NCI-H1092 (cell line): ENCODE measurements at regions not wholly inside any gene's neighbourhood (a gene's known extent, or its start where the extent isn't known, plus 50 kb on each side); places are given as distances from the start of the nearest gene placed in this dataset.
"Not testable (repeated sequence)": the region's sequence is repeated elsewhere in the genome, so short reads cannot be mapped to it uniquely, and the experiment has no call there.

Source experiments
- DNase-seq: peaks from one replicate; lab custom pipeline; 2025; lab: John Stamatoyannopoulos, UW

DNA sequence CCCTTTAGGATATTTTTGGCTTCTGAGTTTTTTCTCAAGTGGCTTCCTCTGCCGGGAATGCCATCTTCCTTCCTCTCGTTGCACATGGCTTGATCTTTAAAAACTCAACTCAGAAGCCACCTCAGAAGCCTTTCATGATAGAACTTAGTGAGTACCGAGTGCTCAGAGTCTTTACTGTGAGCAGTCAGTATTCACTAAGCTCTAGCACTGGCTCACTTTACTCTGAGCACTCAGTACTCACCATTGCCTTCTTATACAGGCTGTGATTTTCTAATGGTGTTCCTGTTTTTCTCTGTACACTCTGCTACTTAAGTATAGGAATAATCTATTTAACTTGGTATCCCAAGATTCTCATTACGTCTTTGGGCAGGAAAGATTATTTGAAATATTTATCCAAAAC, 116.2 kb downstream of the PFDN4 start:
- no peak for DNase-seq

DNA sequence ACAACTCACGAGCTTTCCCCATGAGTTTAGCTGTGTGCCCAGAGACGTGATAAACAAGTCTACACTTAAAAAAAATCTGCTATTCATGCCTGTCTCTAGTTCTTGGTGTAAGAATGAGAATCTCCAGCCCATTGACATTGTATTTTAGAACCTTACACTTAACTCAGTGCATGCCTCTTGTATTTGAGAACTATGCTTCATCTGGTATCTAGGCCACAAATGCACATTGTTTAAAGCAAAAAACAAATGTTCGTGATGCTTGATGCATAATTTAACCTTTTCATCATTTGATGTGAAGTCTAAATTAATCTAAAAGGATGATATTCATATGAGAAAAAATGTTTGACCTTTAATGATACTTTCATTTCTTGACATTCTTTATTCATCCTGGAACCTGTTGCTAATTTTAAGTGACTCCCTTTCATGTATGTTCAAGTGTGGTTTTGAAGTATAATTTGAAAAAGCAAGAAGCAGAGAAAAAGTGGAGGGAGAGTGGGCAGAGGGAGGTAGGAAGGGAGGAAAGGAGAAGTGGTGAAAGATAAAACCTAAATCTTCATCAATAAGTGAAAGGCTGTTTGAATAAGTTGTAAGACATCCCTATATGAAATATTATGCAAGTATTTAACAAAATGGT, 116.9 kb downstream of the PFDN4 start:
- no peak for DNase-seq

DNA sequence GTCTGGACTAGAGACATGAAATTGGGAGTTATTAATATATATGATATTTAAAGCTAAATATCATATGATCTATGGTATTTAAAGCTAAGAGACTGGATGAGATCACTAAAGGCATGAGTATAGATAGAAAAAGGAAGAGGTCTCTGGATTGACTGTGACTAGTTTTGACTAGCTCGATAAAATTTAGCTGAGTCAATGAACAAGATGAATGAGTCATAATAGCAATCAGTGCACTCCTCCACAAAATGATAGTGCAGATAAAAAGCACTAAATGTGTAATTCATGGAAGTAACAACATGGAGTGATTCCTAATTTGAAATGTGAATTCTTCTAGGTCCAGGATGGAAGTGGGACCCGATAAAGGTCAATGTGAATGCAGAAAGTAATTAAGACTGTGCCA, 127.4 kb downstream of the PFDN4 start:
- no peak for DNase-seq

DNA sequence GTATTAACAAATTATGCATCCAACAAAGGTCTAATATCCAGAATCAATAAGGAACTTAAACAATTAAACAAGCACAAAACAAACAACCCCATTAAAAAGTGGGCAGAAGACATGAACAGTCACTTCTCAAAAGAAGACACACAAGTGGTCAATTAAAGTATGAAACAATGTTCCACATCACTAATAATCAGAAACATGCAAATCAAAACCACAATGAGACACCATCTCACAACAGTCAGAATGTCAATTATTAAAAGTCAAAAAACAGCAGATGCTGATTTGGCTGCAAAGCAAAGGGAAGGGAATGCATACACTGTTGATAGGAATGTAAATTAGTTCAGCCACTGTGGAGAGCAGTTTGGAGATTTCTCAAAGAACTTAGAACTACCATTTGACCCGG, 129.3 kb downstream of the PFDN4 start:
- no peak for DNase-seq

DNA sequence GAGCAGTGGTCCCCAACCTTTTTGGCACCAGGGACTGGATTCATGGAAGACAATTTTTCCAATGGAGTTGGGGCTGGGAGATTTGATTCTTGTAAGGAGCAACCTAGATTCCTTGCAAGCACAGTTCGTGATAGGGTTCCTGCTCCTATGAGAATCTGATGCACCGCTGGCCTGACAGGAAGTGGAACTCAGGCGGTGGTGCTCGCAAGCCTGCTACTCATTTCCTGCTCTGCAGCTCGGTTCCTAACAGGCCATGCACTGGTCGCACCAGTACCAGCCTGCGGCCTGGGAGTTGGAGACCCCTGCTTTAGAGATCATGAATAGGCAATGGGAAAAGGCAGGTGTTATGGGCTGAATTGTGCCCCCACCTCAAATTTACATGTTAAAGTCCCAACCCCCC, 131.2 kb downstream of the PFDN4 start:
- no peak for DNase-seq

DNA sequence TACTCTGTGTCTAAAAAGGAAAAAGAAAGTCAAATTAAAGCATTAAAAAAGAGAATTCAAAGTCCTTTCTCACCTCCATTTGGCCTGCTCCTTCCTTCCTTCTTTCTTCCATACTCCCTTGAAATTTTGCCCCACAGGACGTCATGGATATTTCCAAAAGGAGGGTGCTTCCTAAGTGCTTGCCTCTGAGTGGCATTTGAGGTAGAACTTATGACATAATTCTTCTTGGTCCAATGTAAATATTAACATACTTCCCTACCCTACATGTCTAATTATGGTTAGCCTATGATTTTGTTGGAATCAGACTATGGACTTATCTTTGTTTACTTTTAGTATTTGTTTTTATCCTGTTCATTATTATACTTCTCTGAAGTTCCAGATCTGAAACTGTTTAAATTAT, 132.3 kb downstream of the PFDN4 start:
- no peak for DNase-seq

DNA sequence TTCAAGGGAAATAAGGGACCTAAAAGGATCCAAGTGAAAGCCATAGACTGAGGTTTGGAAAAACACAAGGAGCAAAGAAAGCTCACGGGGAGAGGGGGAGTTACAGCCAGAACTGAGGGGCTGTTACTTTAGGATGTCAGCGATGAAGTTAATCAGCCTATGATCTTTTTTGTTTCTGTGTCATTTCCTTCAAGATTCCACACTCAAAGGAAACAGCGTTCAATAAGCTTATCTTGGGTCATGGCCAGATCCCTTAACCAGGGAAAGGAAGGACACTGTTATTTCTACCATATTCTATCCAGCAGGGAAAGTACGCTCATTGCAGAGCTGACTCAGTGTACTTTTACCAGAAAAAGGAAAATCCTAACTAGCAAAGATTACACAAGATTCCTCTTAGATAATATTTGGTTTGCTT, 132.8 kb downstream of the PFDN4 start:
- DNase-seq = no peak

DNA sequence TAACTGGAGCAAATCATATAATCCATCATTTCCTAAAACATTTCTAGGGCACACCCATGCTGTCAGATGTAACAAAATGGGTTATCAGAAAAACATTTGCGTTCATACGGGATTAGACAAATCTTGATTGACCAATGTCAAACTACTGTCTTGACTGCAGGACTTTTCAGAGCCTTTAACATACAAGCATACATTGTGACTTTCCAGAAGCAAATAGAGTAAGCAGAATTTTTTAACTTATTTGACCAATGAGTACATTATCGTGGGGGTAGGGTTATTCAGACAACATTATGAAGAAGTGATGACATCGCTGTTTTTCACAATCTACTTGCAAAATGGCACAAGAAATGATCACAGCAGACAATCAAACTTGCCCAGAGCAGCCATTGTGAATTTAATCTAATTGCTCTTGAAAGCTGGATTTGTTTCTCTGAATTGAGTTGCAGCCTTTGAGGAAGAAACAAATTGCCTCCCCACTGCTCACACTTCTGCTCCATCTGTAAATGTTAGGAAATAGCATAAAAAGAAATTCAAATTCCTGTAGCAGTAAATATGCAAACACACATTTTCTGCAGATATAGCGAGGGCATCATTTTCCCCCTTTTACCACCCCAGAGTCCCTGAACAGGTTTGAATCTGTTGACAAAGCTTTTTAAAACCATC, 133.0 kb upstream of the DOK5 start:
- no peak for DNase-seq

DNA sequence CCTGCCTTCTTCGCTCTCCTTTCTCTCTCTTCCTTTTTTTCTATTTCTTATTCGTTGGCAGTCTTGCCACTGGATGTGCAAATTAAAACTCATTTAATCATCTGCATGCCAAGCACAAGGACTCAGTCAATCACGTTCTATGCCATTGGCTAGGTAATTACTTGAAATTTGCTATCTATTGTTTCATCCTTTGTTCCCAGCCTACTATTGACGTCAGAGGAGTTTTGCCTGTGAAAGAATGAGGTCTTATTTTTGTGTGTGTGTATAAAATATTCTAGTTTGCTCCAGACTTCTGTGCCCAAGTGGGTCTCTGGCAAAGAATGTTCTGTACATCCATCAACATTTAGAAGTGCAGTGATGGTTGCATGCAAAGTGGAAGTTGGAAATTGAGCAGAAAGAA, 132.3 kb upstream of the DOK5 start:
- DNase-seq = no peak

DNA sequence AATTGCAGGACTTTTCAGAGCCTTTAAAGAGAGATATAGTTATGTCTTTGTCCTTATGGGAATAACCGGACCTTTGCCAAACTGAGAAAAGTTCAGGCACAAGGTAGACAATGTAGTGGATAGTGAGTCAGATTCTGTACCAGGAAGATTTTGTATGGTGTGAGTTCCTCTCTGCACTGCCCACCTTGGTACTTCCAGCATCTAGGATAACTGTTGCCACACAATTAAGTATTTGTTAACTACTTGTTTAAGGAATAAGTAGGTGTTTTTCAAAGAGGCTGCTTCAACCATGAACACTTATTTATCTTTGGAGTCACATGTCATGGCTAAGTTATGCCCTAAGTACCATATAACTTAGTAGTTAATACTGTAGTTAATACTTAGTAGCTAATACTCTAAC, 131.8 kb upstream of the DOK5 start:
- no peak for DNase-seq

DNA sequence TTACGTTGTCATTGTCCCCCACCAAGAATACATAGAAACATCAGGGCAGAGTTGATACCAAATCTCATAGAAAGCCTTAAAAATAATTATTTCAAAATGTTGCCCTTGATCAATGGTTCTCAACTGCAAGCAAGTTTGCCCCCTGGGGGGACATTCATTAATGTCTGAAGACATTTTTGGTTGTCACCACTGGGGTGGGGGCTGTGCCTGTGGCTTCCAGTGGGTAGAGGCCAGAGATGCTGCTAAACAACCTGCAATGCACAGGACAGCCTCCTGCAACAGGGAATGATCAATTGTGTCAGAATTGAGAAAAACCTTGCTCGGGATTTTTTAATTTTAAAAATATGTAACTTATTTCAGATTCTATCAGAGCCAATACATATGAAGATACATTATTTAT, 130.6 kb upstream of the DOK5 start:
- DNase-seq = no peak

DNA sequence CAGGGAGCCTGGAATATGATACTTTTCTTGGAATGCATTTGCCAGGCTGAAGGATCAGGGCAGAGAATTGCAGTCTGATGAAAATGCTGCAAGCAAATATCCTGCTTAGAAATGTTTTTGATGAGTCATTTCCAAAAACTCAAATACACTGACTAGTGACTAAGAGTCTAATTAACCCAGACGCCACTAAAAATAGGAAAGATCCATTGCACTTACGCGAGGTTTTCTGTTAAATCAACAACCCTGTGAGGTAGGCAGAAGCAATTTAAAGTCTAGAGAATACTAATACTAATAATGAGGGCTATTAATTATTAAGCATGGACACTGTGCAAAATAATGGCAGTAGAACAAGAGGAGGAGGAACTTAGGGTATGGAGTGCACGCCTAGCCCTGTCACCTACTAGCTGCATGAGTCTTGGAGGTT, 130.1 kb upstream of the DOK5 start:
- no peak for DNase-seq

DNA sequence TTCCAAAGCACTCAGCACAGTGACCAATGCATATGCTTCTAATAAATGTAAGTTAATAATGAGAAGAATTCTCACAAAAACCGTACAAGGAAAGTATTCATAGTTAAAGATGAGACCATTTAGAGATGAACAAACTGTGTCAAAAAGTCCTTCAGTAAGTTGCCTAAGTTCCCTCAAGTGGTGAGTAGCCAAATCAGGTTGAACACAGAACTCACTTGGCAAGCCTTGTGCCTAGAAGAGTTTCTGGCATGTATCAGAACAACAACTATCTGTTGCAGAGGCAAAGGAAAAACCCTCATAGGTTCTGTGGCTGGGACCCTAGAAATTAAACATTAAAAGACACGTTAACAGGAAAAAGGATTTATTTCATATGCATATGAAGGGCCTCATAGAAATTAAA, 129.6 kb upstream of the DOK5 start:
- no peak for DNase-seq

DNA sequence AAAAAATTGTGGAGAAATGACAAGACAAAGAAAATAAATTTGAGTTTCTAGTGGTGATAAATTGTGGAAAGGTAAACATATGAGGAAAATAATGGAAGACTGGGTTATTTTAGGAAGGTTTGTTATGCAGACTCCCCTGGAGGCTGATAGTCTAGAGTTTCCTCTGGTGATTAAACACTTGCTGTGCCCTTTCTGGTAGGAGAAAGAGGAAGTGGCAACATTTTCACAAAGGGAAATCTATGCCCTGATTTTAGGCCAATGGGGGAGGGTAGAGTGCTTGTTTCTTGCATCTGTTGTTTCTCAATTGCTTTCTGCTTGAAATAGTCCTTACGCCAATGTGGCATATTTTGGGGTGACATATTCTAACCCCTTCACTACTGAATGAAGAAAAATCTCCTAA, 129.1 kb upstream of the DOK5 start:
- DNase-seq = no peak

DNA sequence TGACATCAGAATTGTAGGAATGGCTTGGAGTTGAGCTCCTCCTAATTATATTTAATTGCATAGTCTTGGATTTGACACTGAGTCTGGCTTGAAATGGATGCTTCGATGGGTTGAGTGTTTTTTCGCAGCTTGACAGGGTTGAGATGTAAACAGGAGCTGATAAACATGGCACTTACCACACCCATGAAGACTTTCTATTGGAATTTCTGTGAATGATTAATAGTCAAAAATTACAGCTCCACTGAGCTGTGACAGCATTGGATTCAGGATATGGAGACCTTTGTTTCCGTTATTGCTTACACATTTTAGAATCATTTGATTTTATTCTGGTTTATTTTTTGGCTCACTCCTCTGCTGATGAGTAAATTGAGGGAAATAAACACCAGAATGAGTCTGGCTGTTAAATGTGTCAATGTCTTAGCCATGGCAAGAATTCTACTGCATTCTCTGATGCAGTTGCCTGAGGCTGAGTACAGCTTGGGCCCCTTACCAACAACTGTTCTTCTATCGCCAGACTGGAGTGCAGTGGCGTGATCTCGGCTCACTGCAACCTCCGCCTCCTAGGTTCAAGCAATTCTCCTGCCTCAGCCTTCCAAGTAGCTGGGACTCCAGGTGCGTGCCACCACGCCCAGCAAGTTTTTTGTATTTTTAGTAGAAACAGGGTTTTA, 128.1 kb upstream of the DOK5 start:
- no peak for DNase-seq

DNA sequence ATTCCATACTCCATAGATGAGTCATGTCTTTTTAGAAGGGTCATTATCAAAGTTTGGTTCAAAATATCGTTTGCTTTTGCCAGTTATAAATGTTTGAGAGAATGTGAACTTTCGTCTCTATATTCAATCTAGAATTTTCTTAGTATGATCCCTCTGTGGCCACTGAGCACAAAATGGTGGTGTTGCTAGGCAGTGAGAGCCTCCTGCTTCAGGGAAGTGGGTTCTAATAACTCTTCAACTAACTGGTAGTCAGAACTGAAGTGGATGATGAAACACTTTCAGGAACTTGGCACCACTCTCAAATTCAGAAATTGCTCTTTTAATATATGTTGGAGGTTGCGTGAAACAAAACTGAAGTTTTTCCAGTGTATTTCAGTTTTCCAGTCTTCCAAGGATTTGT, 125.0 kb upstream of the DOK5 start:
- DNase-seq = no peak

DNA sequence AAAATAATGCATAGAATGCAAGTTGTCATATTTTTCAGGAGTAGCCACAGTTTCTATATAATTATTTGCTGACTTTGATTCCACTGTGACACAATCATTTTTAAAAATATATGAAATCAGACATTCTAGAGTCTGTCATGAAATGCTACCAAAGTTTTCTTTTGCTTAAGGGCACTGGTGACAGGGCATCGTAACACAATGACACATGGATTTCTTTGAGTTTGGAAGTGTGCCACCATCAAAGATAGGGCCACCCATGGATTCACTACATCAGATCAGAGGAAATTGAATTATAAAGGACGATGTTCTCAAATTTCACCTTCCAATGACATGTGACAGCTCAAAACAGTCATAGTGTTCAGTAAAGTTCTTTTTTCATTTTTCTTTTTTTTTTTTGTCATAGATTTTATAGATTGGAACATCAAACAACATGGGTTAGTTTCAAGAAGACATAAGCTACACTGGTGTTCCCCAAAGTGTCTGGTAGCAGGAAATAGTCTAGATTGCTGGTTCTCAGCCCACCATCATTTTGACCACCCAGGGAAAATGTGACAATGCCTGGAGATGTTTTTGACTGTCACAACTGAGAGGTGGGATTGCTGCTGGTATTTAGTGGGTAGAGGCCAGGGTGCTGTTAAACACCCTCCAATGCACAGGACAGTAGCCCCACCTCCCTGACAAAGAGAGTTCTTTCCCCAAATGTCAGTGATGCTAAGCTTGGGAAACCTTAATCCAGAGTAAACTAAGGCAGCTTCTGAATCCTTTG, 123.8 kb upstream of the DOK5 start:
- no peak for DNase-seq

DNA sequence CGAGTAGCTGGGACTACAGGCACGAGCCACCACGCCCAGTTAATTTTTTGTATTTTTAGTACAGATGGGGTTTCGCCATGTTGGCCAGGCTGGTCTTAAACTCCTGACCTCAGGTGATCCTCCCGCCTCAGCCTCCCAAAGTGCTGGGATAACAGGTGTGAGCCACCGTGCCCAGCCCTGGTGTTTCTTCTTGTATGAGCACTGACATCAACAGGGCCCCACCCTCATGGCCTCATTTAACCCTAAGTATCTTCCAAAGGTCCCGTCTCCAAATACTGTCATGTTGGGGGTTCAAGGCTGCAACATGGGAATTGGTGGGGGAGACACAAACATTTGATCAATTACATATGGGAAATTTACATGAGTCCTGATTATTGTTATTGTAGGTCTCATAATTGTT, 122.9 kb upstream of the DOK5 start:
- not testable (repeated sequence) for DNase-seq

DNA sequence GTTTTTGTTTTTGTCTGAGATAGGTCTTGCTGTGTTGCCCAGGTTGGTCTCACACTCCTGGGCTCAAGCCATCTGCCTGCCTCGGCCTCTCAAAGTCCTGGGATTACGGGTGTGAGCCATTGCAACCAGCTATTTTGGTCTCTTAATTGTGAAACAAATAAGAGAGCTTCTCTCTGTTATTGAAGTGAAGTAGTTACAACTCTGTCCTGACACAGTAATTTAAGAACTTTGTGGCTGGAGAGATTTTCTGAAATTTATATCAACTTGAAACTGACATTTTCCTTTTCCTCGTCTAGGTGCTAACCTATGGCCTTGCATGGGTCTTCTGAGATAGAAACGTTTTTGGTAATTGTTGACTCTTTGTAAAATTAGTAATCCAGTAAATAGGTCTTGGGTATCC, 122.1 kb upstream of the DOK5 start:
- DNase-seq = no peak

DNA sequence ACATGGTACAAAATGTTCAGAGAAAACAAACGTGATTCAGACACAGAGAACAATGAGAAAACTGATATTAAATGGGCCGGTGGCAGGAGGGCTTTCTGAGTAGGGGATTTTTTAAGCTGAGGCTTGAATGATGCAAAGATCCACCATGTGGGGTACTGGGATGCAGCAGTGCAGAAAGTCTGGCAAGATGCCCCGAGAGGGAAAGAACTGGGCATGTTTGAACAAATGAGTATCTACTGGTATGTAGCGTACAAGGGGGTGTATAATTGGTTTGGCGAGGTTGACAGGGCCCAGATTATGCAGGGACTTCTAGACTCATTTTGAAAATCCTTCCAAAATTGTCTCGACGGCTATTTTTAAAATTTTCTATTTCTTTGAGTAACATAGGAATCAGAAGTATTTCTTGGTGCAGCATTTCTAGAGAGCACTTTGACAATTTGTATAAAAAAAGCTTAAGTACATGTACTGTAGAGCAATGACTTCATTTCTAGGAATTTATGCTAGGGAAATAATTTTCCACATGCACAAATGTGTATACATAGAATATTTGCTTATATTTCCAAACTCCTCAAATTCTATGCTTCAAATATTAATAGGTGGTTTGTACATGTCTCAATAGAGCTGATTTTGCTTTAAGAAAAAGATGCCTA, 119.6 kb upstream of the DOK5 start:
- DNase-seq = no peak

DNA sequence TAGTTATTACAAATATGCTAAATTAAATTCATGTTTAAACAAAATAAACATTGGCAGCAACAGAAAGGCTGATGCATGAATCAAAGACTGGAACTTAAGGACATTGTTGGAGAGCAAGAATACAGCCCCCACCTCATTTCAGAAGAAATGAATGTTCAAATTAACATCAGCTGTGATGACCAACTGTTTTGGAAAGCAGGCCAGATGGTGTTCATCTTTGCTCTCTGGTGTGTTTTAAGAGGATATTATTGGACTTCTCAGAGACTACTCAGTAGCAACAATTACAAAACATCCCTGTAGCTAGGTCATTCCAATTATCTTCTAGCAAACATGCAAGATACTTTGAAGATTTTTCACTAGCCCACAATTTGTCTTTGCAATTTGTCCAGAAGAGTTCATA, 118.6 kb upstream of the DOK5 start:
- DNase-seq = no peak

DNA sequence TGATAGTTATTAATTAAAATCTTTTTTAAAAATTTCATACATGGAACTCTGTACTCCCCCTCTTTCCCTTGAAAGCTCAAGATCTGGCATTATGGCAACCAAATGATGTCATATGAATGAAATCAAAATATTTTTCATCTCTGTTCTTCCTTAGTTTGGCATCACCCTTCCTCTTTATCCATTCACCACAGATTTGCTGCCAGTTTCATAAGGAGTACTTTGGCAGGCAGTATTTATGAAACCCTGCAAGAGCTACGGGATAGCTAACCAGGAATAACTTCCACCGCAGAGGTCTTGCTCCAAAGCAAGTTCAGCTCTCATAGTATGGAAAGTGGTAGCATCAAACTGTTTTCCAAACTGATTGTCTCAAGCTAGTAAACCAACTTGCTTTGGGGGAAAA, 113.9 kb upstream of the DOK5 start:
- DNase-seq = no peak
